NCI-H69 (cell line): ENCODE measurements at regions not wholly inside any gene's neighbourhood (a gene's known extent, or its start where the extent isn't known, plus 50 kb on each side); places are given as distances from the start of the nearest gene placed in this dataset.

Source experiments
- DNase-seq: peaks from one replicate; lab custom pipeline; 2025; lab: John Stamatoyannopoulos, UW

DNA sequence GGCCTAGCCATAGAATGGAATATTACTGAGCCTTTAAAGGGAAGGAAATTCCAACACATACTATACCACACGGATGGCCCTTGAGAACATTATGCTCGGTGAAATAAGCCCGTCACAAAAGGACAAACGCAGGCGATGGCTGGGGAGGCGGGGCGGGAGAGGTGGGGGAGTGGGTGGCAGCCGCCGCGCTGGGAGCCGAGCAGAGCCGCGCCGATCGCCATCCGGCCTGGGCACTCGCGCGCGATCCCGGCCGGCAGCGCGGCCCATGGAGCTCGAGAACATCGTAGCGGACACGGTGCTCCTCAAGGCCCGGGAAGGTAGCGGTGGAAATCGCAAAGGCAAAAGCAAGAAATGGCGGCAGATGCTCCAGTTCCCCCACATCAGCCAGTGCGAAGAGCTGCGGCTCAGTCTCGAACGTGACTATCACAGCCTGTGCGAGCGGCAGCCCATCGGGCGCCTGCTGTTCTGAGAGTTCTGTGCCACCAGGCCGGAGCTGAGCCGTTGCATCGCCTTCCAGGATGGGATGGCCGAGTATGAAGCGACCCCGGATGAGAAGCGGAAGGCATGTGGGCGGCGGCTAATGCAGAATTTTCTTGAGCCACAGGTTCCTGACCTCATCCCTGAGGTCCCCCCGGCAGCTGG, 140.1 kb downstream of the ZDHHC20 start:
- DNase-seq: no peak

DNA sequence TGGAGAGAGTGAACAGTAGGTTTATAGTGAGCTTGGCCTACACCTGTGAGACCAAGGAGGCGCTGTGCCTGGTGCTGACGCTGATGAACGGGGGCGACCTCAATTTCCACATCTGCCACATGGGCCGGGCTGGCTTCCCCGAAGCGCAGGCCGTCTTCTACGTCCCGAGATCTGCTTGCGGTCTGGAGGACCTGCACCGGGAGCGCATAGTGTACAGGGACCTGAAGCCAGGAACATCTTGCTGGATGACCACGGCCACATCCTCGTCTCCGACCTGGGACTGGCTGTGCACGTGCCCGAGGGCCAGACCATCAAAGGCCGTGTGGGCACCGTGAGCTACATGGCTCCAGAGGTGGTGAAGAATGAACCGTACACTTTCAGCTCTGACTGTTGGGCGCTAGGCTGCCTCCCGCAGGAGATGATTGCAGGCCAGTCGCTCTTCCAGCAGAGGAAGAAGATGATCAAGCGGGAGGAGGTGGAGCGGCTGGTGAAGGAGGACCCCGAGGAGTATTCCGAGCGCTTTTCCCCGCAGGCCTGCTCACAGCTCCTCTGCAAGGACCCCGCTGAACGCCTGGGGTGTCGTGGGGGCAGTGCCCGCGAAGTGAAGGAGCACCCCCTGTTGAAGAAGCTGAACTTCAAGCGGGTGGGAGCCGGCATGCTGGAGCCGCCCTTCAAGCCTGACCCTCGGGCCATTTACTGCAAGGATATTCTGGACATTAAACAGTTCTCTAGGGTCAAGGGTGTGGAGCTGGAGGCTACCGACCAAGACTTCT, 139.0 kb downstream of the ZDHHC20 start:
- DNase-seq: no peak

DNA sequence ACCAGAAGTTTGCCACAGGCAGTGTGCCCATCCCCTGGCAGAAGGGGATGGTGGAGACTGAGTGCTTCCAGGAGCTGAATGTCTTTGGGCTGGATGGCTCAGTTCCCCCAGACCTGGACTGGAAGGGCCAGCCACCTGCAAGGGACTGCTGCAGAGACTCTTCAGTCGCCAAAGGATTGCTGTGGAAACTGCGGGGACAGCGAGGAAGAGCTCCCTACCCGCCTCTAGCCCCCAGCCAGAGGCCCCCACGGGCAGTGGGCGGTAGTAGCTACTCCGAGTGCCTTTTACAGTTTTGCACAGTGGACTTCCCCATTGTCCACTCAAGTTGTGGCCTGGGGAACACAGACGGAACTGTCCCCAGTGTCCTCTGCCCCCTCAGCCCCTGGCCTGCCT, 138.5 kb downstream of the ZDHHC20 start:
- no peak for DNase-seq

DNA sequence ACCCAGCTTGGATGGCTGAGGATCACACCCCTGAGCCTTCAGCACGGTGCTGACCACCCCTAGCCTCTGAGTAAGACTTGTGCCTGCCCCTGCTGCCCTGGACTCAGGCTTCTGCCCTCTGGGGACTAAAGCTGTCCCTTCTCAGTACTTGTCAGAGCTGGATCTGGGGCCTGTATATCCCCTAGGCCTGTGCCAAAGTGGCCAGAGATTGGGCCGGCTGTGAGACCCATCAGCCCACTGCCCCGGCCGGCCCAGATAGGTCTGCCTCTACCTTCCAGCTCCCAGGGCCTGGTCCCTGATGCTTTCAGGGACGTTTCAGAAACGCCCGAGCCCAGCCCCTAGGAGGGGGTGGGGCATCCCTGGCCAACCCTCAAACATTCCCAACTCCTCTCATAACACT, 137.8 kb downstream of the ZDHHC20 start:
- no peak for DNase-seq

DNA sequence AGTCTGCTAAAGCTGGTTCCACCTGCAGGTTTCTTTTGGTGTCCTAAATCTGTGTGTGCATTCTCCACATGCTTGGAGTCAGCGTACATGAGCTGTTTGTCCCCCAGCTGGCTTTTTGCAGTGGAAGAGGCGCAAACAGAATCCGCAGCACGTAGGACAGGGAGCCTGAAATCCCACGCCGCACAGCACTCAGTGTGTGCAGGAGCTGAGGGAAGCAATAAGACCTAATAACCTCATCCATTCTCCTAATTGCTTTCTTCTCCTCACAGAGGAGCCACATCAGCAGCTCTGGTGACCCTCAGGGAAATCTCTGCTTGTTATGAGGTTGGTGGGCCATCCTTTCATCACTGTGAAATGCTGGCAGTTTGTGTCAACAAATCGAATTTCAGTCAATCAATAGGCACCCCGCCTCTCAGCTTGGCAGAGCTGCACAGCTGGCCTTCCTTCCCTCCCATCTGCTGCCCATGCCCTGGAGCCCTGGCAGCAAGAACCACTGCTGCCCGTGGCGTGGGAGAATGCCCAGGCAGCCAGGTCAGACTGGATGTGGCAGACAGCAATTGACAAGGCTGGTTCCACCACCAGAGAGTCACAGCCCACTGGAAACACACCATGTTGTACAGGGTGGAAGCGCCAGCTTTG, 136.7 kb downstream of the ZDHHC20 start:
- DNase-seq: peak; percentile 28
